K562 (cell line): ENCODE measurements at regions not wholly inside any gene's neighbourhood (a gene's known extent, or its start where the extent isn't known, plus 50 kb on each side); places are given as distances from the start of the nearest gene placed in this dataset.

ENCODE experiments used
- E2F3 ChIP-seq: fragments of 250-450 bp; sonication (Bioruptor Pico); IDR thresholded peaks from 2 replicates; pipeline ENCODE4 v1.4.0; 2020; ENCODE audit warnings: mild to moderate bottlenecking
- JUN ChIP-seq, 2 experiments: sonication (generic) in 1 of 2; formaldehyde crosslinking in 1 of 2; IDR thresholded peaks; 2 replicates each; pipeline versions ENCODE4 v1.6.1 to v1.8.0; 2012 to 2022; ENCODE audit warnings: borderline replicate concordance in 2 of 2, mild to moderate bottlenecking in 2 of 2, improper control_type of control experiment in 1 of 2, low read depth in 1 of 2, low read length in 1 of 2, missing genetic modification reagents in 1 of 2
- NR4A1 ChIP-seq, 2 experiments: fragments of 250-450 bp in 1 of 2; fragments of 450-650 bp in 1 of 2; sonication (Bioruptor Pico) in 1 of 2; IDR thresholded peaks; 2 replicates each; pipeline versions ENCODE4 v1.4.0 to v1.6.1; 2016 to 2020; ENCODE audit warnings: mild to moderate bottlenecking in 2 of 2, missing compliant biosample characterization in 1 of 2, missing genetic modification characterization in 1 of 2, moderate library complexity in 1 of 2
- RBM22 ChIP-seq: fragments of 200-400 bp; formaldehyde crosslinking; IDR thresholded peaks from 2 replicates; pipeline ENCODE4 v1.6.1; 2018; ENCODE audit warnings: low read length, low read depth; ENCODE audit not compliant: poor library complexity, severe bottlenecking
- RFX1 ChIP-seq: fragments of 450-650 bp; IDR thresholded peaks from 2 replicates; pipeline ENCODE4 v1.6.1; 2016; ENCODE audit warnings: mild to moderate bottlenecking, moderate library complexity
- SREBF1 ChIP-seq: fragments of 150-350 bp; IDR thresholded peaks from 2 replicates; pipeline ENCODE4 v1.6.1; 2014; ENCODE audit warnings: antibody characterized with exemption, low read depth, low read length, borderline replicate concordance
- SRSF7 ChIP-seq: fragments of 200-400 bp; formaldehyde crosslinking; optimal IDR thresholded peaks from 2 replicates; pipeline ENCODE3; 2017; ENCODE audit warnings: mild to moderate bottlenecking, low read depth, low read length
- ZBTB1 ChIP-seq: sonication (generic); formaldehyde crosslinking; IDR thresholded peaks from 2 replicates; pipeline ENCODE4 v1.8.1; 2023; ENCODE audit warnings: missing genetic modification reagents, low read depth, mild to moderate bottlenecking, borderline replicate concordance

GRCh38 chr10:108180878-108181277 lies 1016.4 kb upstream of the SORCS1 start:
- no peak for TF ChIP-seq NR4A1 (CRISPR knock-in tag; IDR thresholded peaks at IDR 0.05)
- TF ChIP-seq NR4A1 (tag; IDR thresholded peaks at IDR 0.05) = no peak
- TF ChIP-seq ZBTB1 = no peak
- TF ChIP-seq E2F3 (CRISPR knock-in tag) = no peak
- TF ChIP-seq SREBF1 = no peak
- no peak for TF ChIP-seq JUN (IDR thresholded peaks at IDR 0.05; ENCODE audit: borderline replicate concordance, low read depth, low read length)
- no peak for TF ChIP-seq JUN (CRISPR knock-in tag; IDR thresholded peaks at IDR 0.05; ENCODE audit: borderline replicate concordance)
- TF ChIP-seq RFX1 = no peak
- TF ChIP-seq RBM22 = no peak
- TF ChIP-seq SRSF7 = no peak
